D721Med (cell line): ENCODE measurements at regions not wholly inside any gene's neighbourhood (a gene's known extent, or its start where the extent isn't known, plus 50 kb on each side); places are given as distances from the start of the nearest gene placed in this dataset.
"Not testable (repeated sequence)": the region's sequence is repeated elsewhere in the genome, so short reads cannot be mapped to it uniquely, and the experiment has no call there.

Experiments
- DNase-seq: peaks from one replicate; pipeline ENCODE4 v3.0.0; 2011; ENCODE audit warnings: low spot score; ENCODE audit not compliant: insufficient read length
- FAIRE-seq: peaks from 2 replicates; lab custom pipeline; 2011; peaks lifted over from hg19 to GRCh38; lab: Jason Lieb, UNC
- TF ChIP-seq, protein P1 (sequence below): IDR thresholded peaks from 2 replicates; pipeline ENCODE4 v1.5.1; 2012; ENCODE audit warnings: mild to moderate bottlenecking, control low read depth; ENCODE audit not compliant: insufficient read depth; ENCODE audit errors: missing control alignments

DNA sequence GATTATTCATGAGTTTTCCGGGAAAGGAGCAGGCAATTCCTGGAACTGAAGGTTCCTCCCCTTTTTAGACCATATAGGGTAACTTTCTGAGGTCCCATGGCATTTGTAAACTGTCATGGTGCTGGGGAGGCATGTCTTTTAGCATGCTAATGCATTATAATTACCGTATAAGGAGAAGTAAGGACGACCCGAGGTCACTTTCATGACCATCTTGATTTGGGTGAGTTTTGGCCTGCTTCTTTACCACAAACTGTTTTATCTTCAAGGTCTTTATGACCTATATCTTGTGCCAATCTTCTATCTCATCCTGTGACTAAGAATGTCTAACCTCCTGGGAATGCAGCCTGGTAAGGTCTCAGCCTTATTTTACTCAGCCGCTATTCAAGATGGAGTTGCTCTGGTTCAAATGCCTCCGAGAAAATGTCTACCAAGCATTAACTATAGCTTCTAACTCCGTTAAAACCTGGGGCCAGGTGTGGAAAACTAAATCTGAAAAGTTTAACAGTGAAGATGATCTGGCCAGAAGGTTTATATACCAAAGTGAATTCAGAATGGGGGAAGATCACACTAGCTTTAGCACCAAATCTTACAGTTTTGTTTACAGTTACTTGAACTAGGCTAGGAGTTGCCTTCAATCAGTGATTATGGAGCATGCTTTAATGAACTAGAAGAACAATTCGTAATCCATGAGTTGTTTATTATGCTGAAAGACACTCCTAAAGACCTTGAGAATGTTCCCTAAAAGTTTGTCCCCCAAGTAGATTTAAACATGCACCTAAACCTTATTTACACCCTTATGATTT lies 80.0 kb upstream of the TOP1 start:
- FAIRE-seq (no peak), DNase-seq (no peak)
- TF ChIP-seq, protein P1, sequence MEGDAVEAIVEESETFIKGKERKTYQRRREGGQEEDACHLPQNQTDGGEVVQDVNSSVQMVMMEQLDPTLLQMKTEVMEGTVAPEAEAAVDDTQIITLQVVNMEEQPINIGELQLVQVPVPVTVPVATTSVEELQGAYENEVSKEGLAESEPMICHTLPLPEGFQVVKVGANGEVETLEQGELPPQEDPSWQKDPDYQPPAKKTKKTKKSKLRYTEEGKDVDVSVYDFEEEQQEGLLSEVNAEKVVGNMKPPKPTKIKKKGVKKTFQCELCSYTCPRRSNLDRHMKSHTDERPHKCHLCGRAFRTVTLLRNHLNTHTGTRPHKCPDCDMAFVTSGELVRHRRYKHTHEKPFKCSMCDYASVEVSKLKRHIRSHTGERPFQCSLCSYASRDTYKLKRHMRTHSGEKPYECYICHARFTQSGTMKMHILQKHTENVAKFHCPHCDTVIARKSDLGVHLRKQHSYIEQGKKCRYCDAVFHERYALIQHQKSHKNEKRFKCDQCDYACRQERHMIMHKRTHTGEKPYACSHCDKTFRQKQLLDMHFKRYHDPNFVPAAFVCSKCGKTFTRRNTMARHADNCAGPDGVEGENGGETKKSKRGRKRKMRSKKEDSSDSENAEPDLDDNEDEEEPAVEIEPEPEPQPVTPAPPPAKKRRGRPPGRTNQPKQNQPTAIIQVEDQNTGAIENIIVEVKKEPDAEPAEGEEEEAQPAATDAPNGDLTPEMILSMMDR = no peak

DNA sequence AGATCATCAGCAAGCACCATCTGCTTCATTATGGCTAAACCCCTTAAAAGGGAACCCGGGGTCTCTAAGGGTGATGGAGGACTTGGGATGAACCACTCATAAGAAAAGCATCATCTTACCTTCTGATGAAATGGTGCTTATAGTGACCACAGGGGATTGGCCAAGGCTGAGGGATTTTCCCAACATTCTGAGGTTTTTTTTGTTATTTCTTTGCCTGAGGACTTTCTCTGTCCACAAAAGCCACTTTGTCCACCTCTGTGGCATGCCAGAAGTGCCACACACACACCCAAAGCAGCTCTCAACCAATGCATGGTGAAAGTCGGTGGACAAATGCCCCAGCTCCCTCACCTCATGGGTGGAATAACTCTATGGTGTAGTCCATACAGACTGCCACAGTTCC lies 79.3 kb upstream of the TOP1 start:
- no peak for DNase-seq
- TF ChIP-seq, protein P1 = no peak
- FAIRE-seq = no peak

DNA sequence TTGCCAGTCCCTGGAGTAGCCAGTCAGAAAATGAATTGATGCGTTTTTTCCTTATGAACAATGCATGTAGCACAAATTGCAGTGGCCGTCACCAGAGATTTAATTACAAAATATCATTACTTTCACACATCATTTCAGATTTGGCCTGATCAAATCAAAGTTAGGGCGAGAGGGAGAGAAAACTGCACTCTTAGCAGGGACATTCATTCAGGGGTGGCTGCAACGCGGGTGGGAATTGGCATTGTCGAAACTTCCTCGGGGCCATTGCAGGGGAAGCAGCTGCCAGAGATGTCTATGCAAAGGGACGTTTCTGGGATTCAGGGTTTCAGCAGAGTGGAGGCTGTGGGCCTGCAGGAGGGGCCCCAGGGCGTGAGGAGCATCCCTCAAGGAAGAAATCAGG lies 76.5 kb upstream of the TOP1 start:
- TF ChIP-seq, protein P1 = no peak
- no peak for FAIRE-seq
- no peak for DNase-seq

DNA sequence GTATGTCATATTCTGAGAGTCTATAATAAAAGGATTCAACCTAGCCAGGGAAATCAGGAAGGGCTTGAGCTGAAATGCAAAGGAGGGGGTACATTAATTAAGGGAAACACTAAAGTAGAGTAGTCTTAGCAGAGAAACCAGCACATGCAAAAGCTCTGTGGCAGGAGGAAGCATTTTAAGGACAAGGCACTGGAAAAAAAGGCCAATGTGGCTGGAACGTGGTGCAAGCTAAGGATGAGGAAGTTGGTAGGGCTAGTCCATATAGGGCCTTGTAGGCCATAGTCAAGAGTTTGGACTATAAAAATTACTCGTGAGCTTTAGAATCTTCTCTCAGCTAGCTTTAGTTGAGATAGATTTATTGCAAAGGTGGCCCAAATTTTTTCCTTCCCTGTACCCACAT lies 75.2 kb upstream of the TOP1 start:
- DNase-seq (no peak), FAIRE-seq (no peak)
- TF ChIP-seq, protein P1 = no peak

DNA sequence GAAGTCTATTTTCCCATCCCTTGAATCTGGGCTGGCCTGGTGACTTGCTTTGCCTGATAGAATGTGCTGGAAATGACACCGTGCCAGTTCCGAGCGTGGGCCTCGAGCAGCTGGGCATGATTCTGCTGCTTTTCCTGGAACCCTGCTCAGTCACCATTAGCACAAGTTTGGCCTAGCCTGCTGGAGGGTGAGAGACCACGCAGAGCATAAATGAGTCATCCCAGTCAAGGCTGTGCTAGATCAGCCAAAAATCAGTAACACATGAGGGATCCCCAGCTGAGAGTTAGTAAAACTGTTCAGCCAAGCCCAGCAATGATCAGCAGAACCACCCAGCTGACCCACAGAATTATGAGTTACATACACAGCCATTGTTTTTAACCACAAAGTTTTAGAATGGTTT lies 74.8 kb upstream of the TOP1 start:
- TF ChIP-seq, protein P1 = no peak
- no peak for FAIRE-seq
- DNase-seq = no peak

DNA sequence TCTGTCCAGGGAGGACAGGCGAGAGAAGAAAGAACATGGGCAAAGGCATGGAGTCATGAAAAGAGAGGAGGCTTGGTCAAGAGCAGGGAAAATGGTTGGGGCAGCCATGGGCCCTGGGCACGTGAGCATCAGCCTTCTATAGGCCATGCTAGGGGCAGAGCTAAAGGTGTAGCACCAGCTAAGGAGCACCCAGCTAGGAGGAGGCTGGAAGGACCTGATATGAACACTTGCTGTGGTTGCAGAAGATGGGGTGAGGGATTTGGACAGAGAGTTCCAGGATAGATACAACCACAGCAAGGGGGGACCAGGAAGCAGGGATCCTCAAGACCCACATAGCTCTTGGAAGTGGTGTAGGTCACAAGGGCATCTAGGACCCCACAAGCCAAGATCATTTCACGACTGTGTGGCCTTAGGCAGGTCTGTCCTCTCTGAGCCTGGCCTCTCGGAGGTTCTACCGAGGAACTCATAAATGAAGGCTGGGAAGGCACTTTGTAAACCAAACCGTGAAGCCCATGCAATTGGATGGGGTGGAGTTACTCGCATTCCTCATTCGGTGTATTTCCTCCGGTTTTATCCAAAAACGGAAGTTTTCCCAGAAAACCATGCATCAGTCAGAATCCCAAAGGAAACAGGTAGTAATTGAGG lies 74.0 kb upstream of the TOP1 start:
- FAIRE-seq (no peak), DNase-seq (no peak)
- TF ChIP-seq, protein P1 = no peak

DNA sequence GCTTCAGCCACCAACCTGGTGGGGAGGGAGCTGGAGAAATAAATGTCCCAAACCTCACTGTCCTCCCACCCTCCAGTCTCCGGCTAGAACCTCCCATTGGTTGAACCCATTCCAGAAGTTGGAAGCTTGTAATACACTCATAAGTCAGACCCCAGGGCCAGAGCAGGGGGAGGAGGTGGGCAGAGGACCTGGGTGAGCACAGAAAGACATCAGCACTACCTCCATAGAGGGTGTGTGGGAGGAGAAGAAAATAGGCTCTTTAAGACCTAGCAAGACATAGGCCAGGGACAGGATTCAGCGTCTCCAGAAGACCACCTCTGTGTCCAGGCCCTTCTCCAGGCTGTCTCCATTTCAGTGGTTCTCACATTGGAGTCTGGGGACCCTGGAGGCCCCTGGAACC lies 73.3 kb upstream of the TOP1 start:
- FAIRE-seq (no peak), DNase-seq (no peak)
- TF ChIP-seq, protein P1 = no peak

DNA sequence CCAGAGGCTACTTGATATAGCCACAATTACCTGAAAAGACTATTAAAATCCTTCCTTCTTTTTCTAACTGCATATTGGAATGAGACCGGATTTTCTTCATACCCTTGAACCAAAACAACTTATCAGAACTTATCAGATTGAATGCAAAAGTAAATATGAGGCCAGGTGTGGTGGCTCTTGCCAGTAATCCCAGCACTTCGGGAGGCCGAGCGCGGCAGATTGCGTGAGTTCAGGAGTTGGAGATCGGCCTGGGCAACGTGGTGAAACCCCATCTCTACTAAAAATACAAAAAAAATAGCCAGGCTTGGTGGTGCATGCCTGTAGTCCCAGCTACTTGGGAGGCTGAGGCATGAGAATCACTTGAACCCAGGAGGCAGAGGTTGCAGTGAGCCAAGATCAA lies 72.8 kb upstream of the TOP1 start:
- DNase-seq, FAIRE-seq: not testable (repeated sequence)
